HG03139 (cell line): ENCODE measurements at regions not wholly inside any gene's neighbourhood (a gene's known extent, or its start where the extent isn't known, plus 50 kb on each side); places are given as distances from the start of the nearest gene placed in this dataset.
"Not testable (repeated sequence)": the region's sequence is repeated elsewhere in the genome, so short reads cannot be mapped to it uniquely, and the experiment has no call there.

Experiments used
- ATAC-seq: cut with Tn5 transposase; IDR thresholded peaks from one replicate; pipeline ENCODE4 v1.9.1; 2021; ENCODE audit not compliant: unreplicated experiment

- ATAC-seq: no peak
Measured at GRCh38 chr10:125554753-125555152, 128.2 kb downstream of the TEX36 start.

- ATAC-seq: no peak
Measured at GRCh38 chr10:125554016-125554703, 128.8 kb downstream of the TEX36 start.

- ATAC-seq: no peak
Measured at GRCh38 chr10:125553091-125553490, 129.9 kb downstream of the TEX36 start.

GRCh38 chr10:125551247-125551646 lies 131.7 kb downstream of the TEX36 start:
- no peak for ATAC-seq

GRCh38 chr10:125550362-125550761 lies 132.6 kb downstream of the TEX36 start:
- ATAC-seq: no peak

DNA sequence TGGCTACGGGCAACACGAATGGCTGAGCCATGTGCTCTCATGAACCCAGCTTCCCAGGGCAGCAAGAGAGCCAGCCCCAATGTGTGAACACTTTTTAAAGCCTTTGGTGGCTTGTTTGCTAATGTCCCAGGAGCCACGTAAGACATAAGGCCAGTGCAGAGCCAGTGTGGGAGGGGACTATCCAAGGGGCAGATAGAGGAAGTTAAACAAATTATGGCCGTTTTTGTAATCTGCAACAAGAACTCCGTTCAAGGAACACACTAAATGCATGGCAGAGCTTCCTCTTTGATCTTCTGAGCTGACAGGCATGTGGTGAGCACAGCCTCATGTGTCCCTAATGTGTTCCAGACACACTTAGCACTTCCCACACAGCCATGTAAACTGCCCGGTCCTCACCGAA lies 133.3 kb downstream of the TEX36 start:
- ATAC-seq: no peak

GRCh38 chr10:125548878-125549277 lies 134.1 kb downstream of the TEX36 start:
- ATAC-seq: no peak

DNA sequence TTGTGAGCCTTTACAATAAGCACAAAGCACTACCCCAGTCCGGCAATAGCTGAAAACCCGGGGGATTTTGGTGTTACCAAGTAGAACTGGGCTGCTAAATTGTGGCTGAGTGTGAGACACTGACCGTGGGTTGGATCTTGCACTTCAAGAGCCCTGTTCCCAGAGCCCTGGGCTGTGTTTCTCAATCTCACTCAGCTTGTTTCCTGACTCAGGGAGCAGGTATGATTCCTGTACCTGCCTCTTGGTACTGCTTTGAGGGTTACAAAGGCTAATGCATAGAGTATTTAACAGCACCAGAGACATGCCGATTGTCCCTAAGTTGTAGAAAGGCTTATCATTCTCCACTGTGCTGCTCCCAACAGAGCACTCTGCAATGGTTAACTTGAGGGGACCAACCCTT lies 134.6 kb downstream of the TEX36 start:
- ATAC-seq: no peak

DNA sequence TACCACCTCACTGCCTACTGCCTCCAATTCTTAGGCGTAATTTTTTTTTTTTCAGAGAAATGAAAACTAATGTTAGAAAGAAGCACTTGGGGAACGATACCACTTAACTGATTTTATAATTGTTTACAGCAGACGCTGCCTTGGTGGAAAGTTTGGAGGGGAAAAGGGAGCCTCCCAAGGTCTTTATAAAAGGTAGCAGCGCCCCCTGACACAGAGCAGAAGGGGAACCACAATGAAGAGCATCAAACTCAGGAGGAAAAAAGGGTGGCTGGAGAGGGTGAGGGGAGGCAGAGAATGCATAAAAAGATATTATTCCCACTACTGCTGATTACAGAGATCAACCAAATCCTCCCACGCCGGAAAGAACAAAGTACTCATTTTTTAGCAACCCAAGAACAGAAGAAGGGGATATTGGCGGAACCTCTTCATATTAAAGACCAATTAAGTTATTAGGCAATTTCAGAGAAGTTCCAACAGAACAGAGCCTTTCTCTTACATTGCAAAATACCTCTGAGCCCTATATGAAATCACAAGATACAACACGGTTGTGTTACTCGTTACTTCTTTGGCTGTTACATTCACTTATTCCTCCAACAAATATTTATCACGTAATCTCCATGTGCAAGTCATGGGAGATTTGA lies 135.8 kb downstream of the TEX36 start:
- ATAC-seq: no peak

GRCh38 chr10:125543796-125544195 lies 139.2 kb downstream of the TEX36 start:
- no peak for ATAC-seq

DNA sequence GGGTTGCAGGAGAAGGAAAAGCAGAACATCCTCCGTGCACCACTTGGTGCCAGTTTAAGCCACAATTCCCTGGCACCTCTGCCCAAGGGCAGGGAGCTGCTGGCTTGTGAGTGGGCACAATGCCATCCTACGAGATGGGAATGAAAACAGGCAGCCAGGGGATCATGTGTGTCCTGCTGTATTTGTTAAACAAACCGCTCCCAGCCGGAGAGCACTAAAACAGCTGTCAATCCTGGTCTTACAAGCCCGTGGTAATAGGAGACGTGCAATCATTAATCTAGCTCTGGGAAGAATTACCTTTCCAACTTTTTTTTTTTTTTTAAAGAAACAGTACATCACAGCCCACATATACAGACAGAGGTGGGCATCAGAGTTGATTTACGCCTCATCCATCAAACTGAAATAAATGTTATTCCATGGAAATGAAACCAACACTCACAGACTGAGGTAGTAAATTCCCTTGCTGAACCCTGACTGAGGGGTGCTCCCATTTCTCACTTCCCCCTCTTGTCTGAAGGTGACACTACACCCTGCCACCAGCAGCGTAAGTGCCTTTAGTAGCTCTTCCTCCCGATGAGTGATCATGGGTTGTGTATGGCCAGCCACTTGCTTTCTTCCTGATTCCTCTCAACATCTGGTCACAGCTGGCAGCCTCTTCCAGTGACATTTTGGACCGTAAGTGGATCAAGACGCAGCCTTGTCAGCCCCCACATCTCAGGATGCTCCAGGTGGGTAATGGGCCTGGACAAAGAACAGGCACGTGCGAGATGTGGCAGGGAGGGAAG lies 143.8 kb downstream of the TEX36 start:
- no peak for ATAC-seq

DNA sequence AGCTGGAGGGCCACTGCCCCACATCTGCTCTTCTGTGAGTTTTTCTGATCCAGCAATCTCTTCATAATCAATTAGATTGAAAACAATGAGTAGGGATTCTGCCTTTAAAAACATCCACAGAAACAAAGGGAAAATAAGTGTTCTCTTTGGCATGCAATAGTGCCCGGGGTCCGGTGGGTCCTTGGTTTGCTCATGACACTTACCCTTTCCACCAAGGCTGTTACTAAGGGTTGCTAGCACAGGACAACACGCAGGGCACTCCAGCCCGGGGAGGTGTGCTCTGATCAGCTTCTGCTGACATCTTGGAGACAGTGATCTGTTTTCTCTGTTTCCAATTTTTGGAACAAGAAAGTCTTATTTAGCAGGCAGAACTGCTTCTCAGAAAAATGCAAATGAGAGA lies 146.7 kb downstream of the TEX36 start:
- ATAC-seq: no peak

GRCh38 chr10:125535559-125535958 lies 147.4 kb downstream of the TEX36 start:
- ATAC-seq: no peak

DNA sequence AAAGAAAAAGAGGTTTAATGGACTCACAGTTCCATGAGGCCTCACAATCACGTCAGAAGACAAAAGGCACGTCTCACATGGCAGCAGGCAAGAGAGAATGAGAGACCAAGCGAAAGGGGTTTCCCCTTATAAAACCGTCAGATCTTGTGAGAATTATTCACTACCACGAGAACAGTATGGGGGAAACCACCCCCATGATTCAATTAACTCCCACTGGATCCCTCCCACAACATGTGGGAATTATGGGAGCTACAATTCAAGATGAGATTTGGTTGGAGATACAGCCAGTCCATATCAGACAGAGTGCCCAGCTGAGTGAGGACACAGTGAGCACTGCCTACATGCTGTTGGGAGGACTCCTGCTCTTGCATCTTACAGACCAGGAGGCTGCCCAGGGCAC lies 148.4 kb downstream of the TEX36 start:
- ATAC-seq: no peak

GRCh38 chr10:125533866-125534265 lies 149.1 kb downstream of the TEX36 start:
- no peak for ATAC-seq

DNA sequence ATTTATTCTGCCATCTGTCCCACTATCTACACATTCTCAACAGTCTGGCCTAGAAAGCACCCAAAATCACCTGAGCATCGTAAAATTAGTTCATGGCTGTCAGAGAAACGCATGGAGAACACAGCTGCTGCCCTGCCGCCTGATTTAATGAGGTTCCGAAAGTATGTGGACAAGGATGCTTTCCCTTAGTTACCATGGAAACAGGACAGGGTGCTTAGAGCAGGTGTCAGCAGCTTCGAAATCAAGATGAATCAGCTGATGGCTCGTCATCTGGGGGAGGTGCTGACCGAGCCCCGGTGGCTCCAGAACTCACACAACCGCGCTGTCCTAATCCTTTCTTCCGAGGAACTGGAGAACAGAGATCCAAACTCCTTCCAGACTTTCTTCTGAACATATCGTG lies 151.5 kb downstream of the TEX36 start:
- ATAC-seq: no peak

DNA sequence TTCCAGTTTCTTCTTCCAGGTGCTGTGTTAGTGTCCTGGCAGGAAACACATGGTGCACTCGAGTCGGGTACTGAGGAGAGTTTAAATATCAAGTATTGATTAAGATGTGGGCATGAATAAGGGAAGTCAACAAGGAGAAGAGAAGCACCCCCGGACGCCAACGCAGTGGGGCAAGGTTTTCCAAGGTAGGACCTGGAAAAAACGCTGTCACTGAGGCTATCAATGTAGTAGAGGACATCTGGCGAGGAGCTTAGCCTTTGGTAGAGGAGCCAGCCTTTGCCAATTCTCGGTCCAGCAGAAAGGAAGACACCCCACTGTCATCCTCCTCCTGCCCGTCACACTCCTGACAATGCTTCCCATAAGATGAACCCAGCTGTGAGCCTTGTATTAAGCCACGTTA lies 159.6 kb downstream of the TEX36 start:
- no peak for ATAC-seq

GRCh38 chr10:125521721-125522680 lies 161.0 kb downstream of the TEX36 start:
- ATAC-seq: no peak

GRCh38 chr10:125520968-125521367 lies 162.0 kb downstream of the TEX36 start:
- ATAC-seq: no peak

DNA sequence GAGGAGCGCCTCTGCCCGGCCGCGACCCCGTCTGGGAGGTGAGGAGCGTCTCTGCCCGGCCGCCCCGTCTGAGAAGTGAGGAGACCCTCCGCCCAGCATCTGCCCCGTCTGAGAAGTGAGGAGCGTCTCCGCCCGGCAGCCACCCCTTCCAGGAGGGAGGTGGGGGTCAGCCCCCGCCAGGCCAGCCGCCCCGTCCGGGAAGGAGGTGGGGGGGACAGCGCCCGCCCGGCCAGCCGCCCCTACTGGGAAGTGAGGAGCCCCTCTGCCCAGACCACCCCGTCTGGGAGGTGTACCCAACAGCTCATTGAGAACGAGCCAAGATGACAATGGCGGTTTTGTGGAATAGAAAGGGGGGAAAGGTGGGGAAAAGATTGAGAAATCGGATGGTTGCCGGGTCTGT lies 164.6 kb downstream of the TEX36 start:
- not testable (repeated sequence) for ATAC-seq

DNA sequence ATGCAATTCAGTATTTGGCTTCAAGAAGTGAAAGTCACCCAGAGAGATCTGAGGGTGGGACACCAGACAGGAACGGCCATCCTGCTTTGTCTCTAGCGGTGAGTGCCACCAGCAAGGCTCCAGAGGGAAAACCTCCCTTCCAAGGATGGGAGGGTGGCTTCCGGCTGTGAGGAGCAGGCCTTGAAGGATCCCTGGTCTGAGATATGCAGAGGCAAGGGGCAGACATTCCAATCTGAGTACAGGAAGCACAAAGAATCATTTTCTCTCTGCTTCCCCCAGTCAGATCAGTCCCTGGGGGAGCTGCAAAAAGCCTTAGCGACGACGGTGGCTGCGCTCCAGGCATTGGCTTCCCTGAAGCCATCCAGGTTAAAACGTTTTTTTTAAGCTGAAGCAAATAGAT lies 167.4 kb downstream of the TEX36 start:
- ATAC-seq: no peak
